IMR-90 (cell line): ENCODE measurements at regions not wholly inside any gene's neighbourhood (a gene's known extent, or its start where the extent isn't known, plus 50 kb on each side); places are given as distances from the start of the nearest gene placed in this dataset.

Source experiments
- CHD1 ChIP-seq: IDR thresholded peaks from 2 replicates; pipeline ENCODE4 v1.6.1; 2012; ENCODE audit warnings: low read depth, low read length, improper control_type of control experiment
- CTCF ChIP-seq: conservative IDR thresholded peaks from 2 replicates; pipeline ENCODE4 v1.5.1; 2012; ENCODE audit warnings: mild to moderate bottlenecking, low read depth, low read length, improper control_type of control experiment
- ELK1 ChIP-seq: fragments of 150-350 bp; IDR thresholded peaks from 2 replicates; pipeline ENCODE4 v1.6.1; 2016; ENCODE audit warnings: low read depth, mild to moderate bottlenecking, low read length, moderate library complexity, borderline replicate concordance
- MAFK ChIP-seq: IDR thresholded peaks from 2 replicates; pipeline ENCODE4 v1.6.1; 2012; ENCODE audit warnings: low read depth, low read length, improper control_type of control experiment
- MAZ ChIP-seq: IDR thresholded peaks from 2 replicates; pipeline ENCODE4 v1.6.1; 2012; ENCODE audit warnings: low read depth, mild to moderate bottlenecking, low read length, improper control_type of control experiment, moderate library complexity, borderline replicate concordance
- POLR2A ChIP-seq: IDR thresholded peaks from 2 replicates; pipeline ENCODE4 v1.6.1; 2012; ENCODE audit warnings: mild to moderate bottlenecking, low read depth, low read length
- RAD21 ChIP-seq: IDR thresholded peaks from 2 replicates; pipeline ENCODE4 v1.6.1; 2012; ENCODE audit warnings: low read length, improper control_type of control experiment
- RFX5 ChIP-seq: IDR thresholded peaks from 2 replicates; pipeline ENCODE4 v1.8.0; 2012; ENCODE audit warnings: low read depth, mild to moderate bottlenecking, low read length, moderate library complexity

GRCh38 chr2:107197594-107198294 is 311.8 kb upstream of the ST6GAL2 start:
- TF ChIP-seq CTCF = no peak
- TF ChIP-seq ELK1 = no peak
- no peak for TF ChIP-seq RFX5
- no peak for TF ChIP-seq RAD21
- no peak for TF ChIP-seq CHD1
- no peak for TF ChIP-seq POLR2A
- TF ChIP-seq MAFK = no peak
- no peak for TF ChIP-seq MAZ
